Endothelial cell (in vitro differentiated cells): ENCODE measurements at regions not wholly inside any gene's neighbourhood (a gene's known extent, or its start where the extent isn't known, plus 50 kb on each side); places are given as distances from the start of the nearest gene placed in this dataset.

Source experiments
- DNase-seq: peaks from one replicate; pipeline ENCODE4 v3.0.0; 2021; ENCODE audit warnings: low spot score
- H3K27ac Mint-ChIP-seq: one replicate; pipeline ENCODE4 v1.8.0; 2021; ENCODE audit warnings: mixed read lengths, inconsistent platforms; ENCODE audit not compliant: unreplicated experiment
- H3K27me3 Mint-ChIP-seq: one replicate; pipeline ENCODE4 v1.8.0; 2021; ENCODE audit warnings: mild to moderate bottlenecking, moderate library complexity, mixed read lengths, inconsistent platforms; ENCODE audit not compliant: unreplicated experiment
- H3K36me3 Mint-ChIP-seq: one replicate; pipeline ENCODE4 v1.8.0; 2021; ENCODE audit warnings: mild to moderate bottlenecking, low read depth, mixed read lengths, inconsistent platforms; ENCODE audit not compliant: unreplicated experiment
- H3K4me1 Mint-ChIP-seq: one replicate; pipeline ENCODE4 v1.8.0; 2021; ENCODE audit warnings: mild to moderate bottlenecking, mixed read lengths, inconsistent platforms; ENCODE audit not compliant: unreplicated experiment
- H3K4me3 Mint-ChIP-seq: one replicate; pipeline ENCODE4 v1.8.0; 2021; ENCODE audit warnings: mild to moderate bottlenecking, mixed read lengths, inconsistent platforms; ENCODE audit not compliant: unreplicated experiment
- H3K9me3 Mint-ChIP-seq: one replicate; pipeline ENCODE4 v1.8.0; 2021; ENCODE audit warnings: mixed read lengths, inconsistent platforms; ENCODE audit not compliant: unreplicated experiment
- CTCF ChIP-seq: fragments of 200-600 bp; sonication (generic); IDR thresholded peaks from one replicate; pipeline ENCODE4 v1.5.0; 2021; ENCODE audit warnings: antibody characterized with exemption; ENCODE audit not compliant: unreplicated experiment

- peaks cover 12% of the 10 kb centered on the region for H3K4me1 Mint-ChIP-seq
- no peaks in the 10 kb centered on the region for H3K9me3 Mint-ChIP-seq
- no peak overlapping the region for H3K4me3 Mint-ChIP-seq
- no peaks in the 10 kb centered on the region for H3K36me3 Mint-ChIP-seq
- no peak overlapping the region for H3K27ac Mint-ChIP-seq
- DNase-seq, result no peak
- no peaks in the 10 kb centered on the region for H3K27me3 Mint-ChIP-seq
- TF ChIP-seq CTCF, result no peak
Observed at GRCh38 chr10:14408139-14408538, 77.4 kb upstream of the FRMD4A start.

GRCh38 chr10:14407567-14407966 is 76.8 kb upstream of the FRMD4A start:
- Mint-ChIP-seq H3K4me1 (peaks cover 12% of the 10 kb centered on the region), H3K27me3 (no peaks in the 10 kb centered on the region), H3K4me3 (no peak overlapping the region), H3K36me3 (no peaks in the 10 kb centered on the region), H3K27ac (no peak overlapping the region), H3K9me3 (no peaks in the 10 kb centered on the region)
- no peak for TF ChIP-seq CTCF
- DNase-seq, result no peak

GRCh38 chr10:14405076-14406065 is 74.6 kb upstream of the FRMD4A start:
- no peak for TF ChIP-seq CTCF
- Mint-ChIP-seq H3K36me3 (no peaks in the 10 kb centered on the region), H3K4me3 (no peak overlapping the region), H3K4me1 (peaks cover 16% of the 10 kb centered on the region), H3K27me3 (no peaks in the 10 kb centered on the region), H3K9me3 (no peaks in the 10 kb centered on the region), H3K27ac (no peak overlapping the region)
- no peak for DNase-seq

- no peak overlapping the region for H3K4me3 Mint-ChIP-seq
- H3K9me3 Mint-ChIP-seq, result no peaks in the 10 kb centered on the region
- DNase-seq, result no peak
- no peaks in the 10 kb centered on the region for H3K36me3 Mint-ChIP-seq
- H3K27me3 Mint-ChIP-seq, result no peaks in the 10 kb centered on the region
- H3K4me1 Mint-ChIP-seq, result peaks cover 10% of the 10 kb centered on the region
- H3K27ac Mint-ChIP-seq, result no peak overlapping the region
- TF ChIP-seq CTCF, result no peak
Observed at GRCh38 chr10:14403881-14404623, 73.3 kb upstream of the FRMD4A start.

GRCh38 chr10:14403359-14403758 is 72.6 kb upstream of the FRMD4A start:
- H3K27me3 Mint-ChIP-seq, result no peaks in the 10 kb centered on the region
- no peaks in the 10 kb centered on the region for H3K36me3 Mint-ChIP-seq
- no peak overlapping the region for H3K4me3 Mint-ChIP-seq
- no peak overlapping the region for H3K27ac Mint-ChIP-seq
- TF ChIP-seq CTCF, result no peak
- peaks cover 10% of the 10 kb centered on the region for H3K4me1 Mint-ChIP-seq
- no peak for DNase-seq
- no peaks in the 10 kb centered on the region for H3K9me3 Mint-ChIP-seq
